ENCODE measurements at regions not wholly inside any gene's neighbourhood (a gene's known extent, or its start where the extent isn't known, plus 50 kb on each side); places are given as distances from the start of the nearest gene placed in this dataset.
A peak's percentile ranks its signal among the peaks of the same experiment; 100 is the strongest.

DNA sequence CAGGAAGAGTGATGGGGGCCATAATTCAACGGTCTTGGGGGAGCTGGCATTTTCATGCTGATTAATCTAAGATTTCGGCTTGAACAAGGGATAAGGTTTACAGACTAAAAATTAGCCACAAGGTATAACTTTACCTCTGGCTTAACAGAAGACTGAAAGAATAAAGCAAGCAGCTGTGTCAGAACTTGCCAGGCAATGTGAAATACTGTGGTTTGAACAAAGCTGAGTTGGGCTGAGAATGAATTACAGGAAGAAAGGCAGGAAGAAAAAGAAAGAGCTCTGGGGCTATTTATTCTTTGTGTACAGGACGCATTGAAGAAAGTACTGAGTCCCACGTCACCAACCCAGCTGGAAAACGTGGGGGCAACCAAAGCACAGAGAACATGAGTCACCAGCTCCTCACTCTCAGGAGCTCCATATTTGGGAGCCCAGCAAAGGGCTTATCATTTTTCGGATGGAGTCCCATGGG, 121.5 kb upstream of the NEDD9 start:
- H3K9me3 ChIP-seq: no peaks in the 10 kb centered on the region
- H3K27ac ChIP-seq: peak overlapping the region; percentile 72 to 82
- no peaks in the 10 kb centered on the region for H3K27me3 ChIP-seq
- no peak overlapping the region for H3K4me3 ChIP-seq
- peak; percentile 81 for DNase-seq (ENCODE audit: low spot score)
- H3K36me3 ChIP-seq: no peaks in the 10 kb centered on the region
- peaks cover 0 to 29% of the 10 kb centered on the region in 2 donors for H3K4me1 ChIP-seq
- TF ChIP-seq, protein P1, sequence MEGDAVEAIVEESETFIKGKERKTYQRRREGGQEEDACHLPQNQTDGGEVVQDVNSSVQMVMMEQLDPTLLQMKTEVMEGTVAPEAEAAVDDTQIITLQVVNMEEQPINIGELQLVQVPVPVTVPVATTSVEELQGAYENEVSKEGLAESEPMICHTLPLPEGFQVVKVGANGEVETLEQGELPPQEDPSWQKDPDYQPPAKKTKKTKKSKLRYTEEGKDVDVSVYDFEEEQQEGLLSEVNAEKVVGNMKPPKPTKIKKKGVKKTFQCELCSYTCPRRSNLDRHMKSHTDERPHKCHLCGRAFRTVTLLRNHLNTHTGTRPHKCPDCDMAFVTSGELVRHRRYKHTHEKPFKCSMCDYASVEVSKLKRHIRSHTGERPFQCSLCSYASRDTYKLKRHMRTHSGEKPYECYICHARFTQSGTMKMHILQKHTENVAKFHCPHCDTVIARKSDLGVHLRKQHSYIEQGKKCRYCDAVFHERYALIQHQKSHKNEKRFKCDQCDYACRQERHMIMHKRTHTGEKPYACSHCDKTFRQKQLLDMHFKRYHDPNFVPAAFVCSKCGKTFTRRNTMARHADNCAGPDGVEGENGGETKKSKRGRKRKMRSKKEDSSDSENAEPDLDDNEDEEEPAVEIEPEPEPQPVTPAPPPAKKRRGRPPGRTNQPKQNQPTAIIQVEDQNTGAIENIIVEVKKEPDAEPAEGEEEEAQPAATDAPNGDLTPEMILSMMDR (IDR thresholded peaks at IDR 0.05): no peak

DNA sequence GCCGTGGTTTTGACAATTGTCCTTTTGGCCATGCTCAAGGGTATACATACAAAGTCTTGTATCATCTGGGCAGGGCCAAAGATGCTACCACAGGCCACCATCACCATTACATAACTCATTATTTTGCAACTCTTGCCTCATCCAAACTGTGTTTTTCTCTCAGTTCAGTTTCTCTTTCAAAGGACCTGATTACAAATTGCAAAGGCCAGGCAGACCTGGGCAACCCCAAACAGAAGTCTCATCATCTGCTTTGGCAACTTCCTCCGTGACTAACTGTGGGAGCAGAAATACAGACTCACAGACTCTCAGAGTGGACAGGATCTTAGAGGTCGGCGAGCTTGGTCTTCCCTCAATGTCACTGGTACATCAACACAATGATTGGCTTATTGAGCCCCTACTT, 117.8 kb upstream of the NEDD9 start:
- TF ChIP-seq, protein P1 (IDR thresholded peaks at IDR 0.05): no peak
- no peak overlapping the region for H3K27ac ChIP-seq
- no peaks in the 10 kb centered on the region for H3K27me3 ChIP-seq
- H3K9me3 ChIP-seq: no peaks in the 10 kb centered on the region
- peak; percentile 69 for DNase-seq (ENCODE audit: low spot score)
- peaks cover 0 to 16% of the 10 kb centered on the region in 2 donors for H3K4me1 ChIP-seq
- H3K36me3 ChIP-seq: no peaks in the 10 kb centered on the region
- no peak overlapping the region for H3K4me3 ChIP-seq

DNA sequence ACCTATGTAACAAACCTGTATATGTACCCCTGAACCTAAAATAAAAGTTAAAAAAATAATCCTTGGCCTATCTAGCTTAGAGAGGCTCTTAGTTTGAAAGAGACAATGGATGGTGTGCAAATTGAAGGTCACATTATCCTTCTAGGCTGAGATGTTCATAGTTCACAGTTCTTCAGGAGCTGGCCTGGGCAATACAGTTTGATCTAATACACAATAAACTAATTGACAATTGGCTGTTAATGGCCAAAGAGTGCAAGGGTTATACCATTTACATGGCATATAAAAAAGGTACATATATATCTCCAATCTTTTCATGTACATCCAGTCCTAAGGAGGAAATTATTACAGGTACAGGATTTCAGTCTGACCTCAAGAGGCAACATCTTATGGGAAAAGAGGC, 117.4 kb upstream of the NEDD9 start:
- TF ChIP-seq, protein P1 (IDR thresholded peaks at IDR 0.05): no peak
- Histone ChIP-seq H3K4me1 (peaks cover 0 to 14% of the 10 kb centered on the region in 2 donors), H3K27me3 (no peaks in the 10 kb centered on the region), H3K4me3 (no peak overlapping the region), H3K36me3 (no peaks in the 10 kb centered on the region), H3K27ac (no peak overlapping the region), H3K9me3 (no peaks in the 10 kb centered on the region)
- DNase-seq (ENCODE audit: low spot score): no peak

DNA sequence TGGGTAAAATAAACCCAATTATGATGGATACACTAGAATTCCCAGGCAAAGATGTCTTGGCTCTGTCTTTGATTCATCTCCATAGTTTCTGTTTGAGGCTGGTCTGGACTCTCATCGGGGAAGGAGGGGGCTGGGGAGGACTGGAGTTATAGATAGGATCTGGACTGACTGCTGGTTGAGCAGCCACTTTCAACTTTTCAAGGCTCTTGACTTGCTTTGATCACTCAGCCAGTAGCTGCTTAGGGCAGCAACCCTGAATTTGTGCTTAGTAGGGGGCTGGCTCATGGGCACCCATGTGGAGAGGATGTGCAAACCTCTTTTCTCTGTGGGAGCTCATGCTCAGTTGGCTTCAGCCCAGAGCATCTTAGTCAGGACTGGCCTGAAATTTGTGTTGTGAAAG, 114.0 kb upstream of the NEDD9 start:
- peaks cover 0 to 6% of the 10 kb centered on the region in 2 donors for H3K9me3 ChIP-seq
- no peak overlapping the region for H3K4me3 ChIP-seq
- no peaks in the 10 kb centered on the region for H3K36me3 ChIP-seq
- TF ChIP-seq, protein P1 (IDR thresholded peaks at IDR 0.05): no peak
- no peak overlapping the region for H3K27ac ChIP-seq
- no peak for DNase-seq (ENCODE audit: low spot score)
- no peaks in the 10 kb centered on the region for H3K27me3 ChIP-seq
- H3K4me1 ChIP-seq: no peaks in the 10 kb centered on the region

DNA sequence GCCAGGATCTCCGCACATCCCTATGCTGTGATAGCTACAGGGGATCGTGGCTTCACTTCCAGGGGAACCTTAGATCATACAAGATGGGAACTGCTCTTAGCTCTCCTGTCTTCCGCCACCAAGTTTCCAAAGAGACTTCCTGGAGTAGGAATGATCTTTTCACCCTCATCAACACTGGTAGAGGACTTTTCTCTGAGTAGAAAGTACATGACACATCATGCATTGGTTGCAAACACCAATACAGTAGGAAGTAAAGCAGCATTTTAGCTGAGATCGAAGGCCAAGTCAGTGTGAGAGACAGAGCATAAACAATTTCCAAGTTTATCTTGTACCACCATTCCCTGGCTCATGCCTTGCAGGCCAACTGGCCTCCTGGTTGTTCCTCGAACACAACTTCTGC, 113.1 kb upstream of the NEDD9 start:
- DNase-seq (ENCODE audit: low spot score): no peak

More for the DNA sequence above, 113.1 kb upstream of the NEDD9 start:
- H3K36me3 ChIP-seq: no peaks in the 10 kb centered on the region
- peaks cover 0 to 15% of the 10 kb centered on the region in 2 donors for H3K9me3 ChIP-seq
- no peak overlapping the region for H3K27ac ChIP-seq
- no peaks in the 10 kb centered on the region for H3K4me1 ChIP-seq
- H3K27me3 ChIP-seq: no peaks in the 10 kb centered on the region
- TF ChIP-seq, protein P1 (IDR thresholded peaks at IDR 0.05): no peak
- no peak overlapping the region for H3K4me3 ChIP-seq

Data from right atrium auricular region (tissue), 2 donors.